ENCODE measurements at regions not wholly inside any gene's neighbourhood (a gene's known extent, or its start where the extent isn't known, plus 50 kb on each side); places are given as distances from the start of the nearest gene placed in this dataset.

GRCh38 chr5:133868946-133869518 is 99.4 kb downstream of the C5orf15 start:
- Histone ChIP-seq H3K4me3 (no peak overlapping the region), H3K36me3 (no peaks in the 10 kb centered on the region), H3K27me3 (no peaks in the 10 kb centered on the region), H3K4me1 (peaks cover 0 to 10% (median 2%) of the 10 kb centered on the region in 4 donors), H3K27ac (no peak overlapping the region), H3K9me3 (peaks cover 0 to 4% (median 0%) of the 10 kb centered on the region in 4 donors)
- WGBS, 2 donors, result 17% methylated on average over 16 of the region's 16 CpGs
- peak; percentile 74 to 77 for DNase-seq (ENCODE audit: low spot score in 2 of 2)
- TF ChIP-seq POLR2A (IDR thresholded peaks at IDR 0.05), result no peak
- no peak for TF ChIP-seq EP300 (IDR thresholded peaks at IDR 0.05)
- peak; percentile 63 to 82 (median 71) for TF ChIP-seq CTCF (IDR thresholded peaks at IDR 0.05)

DNA sequence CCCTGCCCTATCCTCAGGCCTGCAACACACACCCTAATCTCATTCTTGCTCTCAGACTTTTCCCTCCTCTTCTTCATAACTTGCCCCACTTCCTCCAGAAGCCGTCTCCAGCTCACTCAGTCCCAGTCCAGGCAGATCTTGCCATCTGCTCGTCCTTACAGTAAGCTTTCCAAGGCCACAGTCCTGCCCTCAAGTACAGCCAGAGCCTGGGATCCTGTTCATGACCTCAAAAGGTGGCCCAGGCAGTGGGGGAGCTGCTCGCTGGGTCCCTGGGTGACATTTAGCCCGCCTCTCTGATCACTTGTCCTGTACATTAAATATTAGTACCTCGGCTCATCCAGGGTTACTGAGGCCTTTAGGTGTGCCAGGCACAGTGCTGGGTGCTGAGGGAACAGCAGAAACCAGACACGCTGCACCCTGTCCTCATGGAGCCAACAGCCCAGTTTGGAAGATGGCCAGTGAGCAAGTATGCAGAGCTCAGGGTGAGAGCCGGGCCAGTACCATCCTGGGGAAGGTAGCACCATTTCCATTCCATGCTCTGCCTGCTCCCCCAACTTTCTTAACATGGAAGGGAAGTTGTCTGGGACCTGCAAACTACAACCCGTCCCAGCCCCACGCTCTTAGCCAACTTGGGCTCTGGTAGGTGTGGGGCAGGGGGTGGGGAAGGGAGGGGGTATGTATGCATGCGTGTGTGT is 100.4 kb downstream of the C5orf15 start:
- H3K4me1 ChIP-seq, result peaks cover 0 to 10% (median 2%) of the 10 kb centered on the region in 4 donors
- 90 to 95% methylated on average over 9 to 10 of the region's 10 CpGs for WGBS, 2 donors
- no peaks in the 10 kb centered on the region for H3K27me3 ChIP-seq
- H3K36me3 ChIP-seq, result no peaks in the 10 kb centered on the region
- H3K9me3 ChIP-seq, result no peaks in the 10 kb centered on the region
- no peak for TF ChIP-seq CTCF (IDR thresholded peaks at IDR 0.05)
- TF ChIP-seq EP300 (IDR thresholded peaks at IDR 0.05), result no peak
- no peak for TF ChIP-seq POLR2A (IDR thresholded peaks at IDR 0.05)
- no peak overlapping the region for H3K27ac ChIP-seq
- no peak overlapping the region for H3K4me3 ChIP-seq
- DNase-seq (ENCODE audit: low spot score in 2 of 2), result no peak

- DNase-seq (ENCODE audit: low spot score in 2 of 2), result no peak
- Histone ChIP-seq H3K4me1 (peaks cover 0 to 10% (median 2%) of the 10 kb centered on the region in 4 donors), H3K9me3 (no peaks in the 10 kb centered on the region), H3K36me3 (no peaks in the 10 kb centered on the region), H3K27ac (no peak overlapping the region), H3K27me3 (no peaks in the 10 kb centered on the region), H3K4me3 (no peak overlapping the region)
- TF ChIP-seq CTCF (IDR thresholded peaks at IDR 0.05), result no peak
- no peak for TF ChIP-seq EP300 (IDR thresholded peaks at IDR 0.05)
- TF ChIP-seq POLR2A (IDR thresholded peaks at IDR 0.05), result no peak
- WGBS, 2 donors, result 87% methylated on average over 4 of the region's 4 CpGs
Observed at GRCh38 chr5:133867341-133867740, 101.1 kb downstream of the C5orf15 start.

DNA sequence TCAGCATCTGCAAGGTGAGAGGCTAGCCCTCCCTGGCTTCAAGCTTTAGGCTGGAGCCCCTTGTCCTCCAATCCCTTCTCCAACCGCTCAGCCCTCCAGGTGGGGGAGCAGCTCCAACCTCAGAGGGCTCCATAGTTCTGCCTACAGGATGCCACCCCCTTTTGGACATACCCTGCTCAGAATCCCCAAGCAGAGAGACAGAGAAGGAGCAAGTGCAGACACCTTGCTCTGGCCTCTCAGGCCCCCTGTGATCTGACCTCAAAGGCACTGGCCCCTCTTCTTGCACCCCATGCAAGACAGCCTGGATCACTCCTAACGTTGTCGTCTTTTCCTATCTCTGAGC is 101.6 kb downstream of the C5orf15 start:
- H3K4me3 ChIP-seq, result no peak overlapping the region
- TF ChIP-seq EP300 (IDR thresholded peaks at IDR 0.05), result no peak
- TF ChIP-seq CTCF (IDR thresholded peaks at IDR 0.05), result no peak
- no peaks in the 10 kb centered on the region for H3K9me3 ChIP-seq
- no peak for DNase-seq (ENCODE audit: low spot score in 2 of 2)
- no peaks in the 10 kb centered on the region for H3K27me3 ChIP-seq
- 54 to 72% methylated on average over 3 of the region's 3 CpGs for WGBS, 2 donors
- no peak overlapping the region for H3K27ac ChIP-seq
- no peaks in the 10 kb centered on the region for H3K36me3 ChIP-seq
- peaks cover 0 to 10% (median 2%) of the 10 kb centered on the region in 4 donors for H3K4me1 ChIP-seq

DNA sequence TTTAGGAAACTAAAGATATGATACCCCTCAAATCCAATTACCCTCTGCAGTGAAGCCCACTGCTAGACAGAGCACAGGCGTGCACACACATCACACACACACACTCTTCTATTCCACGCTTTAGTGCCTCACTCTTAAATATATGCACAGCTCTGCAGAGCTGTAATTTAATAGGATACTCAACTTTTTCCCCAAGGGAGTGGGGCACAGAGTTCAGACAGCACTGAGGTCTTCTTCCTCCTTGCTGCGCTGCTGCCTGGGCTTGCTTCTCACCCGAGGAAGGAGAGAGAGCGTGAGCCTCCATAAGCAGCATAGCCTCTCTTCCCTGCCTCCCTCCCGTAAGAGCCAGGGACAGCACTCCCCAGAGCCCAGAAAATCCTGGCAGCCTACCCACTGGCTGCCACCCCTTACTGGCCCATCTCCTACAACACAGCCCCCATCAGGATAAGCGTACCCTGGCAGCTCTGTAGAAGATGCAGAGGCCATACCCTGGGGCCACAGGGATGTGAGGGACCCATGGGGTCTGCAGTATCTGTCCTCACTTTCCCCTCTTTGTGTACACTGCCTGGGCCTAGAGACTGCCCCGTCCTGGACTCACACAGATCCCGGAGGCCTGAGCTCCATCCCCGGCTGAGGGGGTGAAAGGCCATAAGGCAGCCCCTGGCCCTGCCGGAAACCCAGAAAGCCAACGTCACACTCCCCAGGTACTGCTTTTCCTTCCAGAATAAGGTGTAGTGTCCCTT is 102.1 kb downstream of the C5orf15 start:
- Histone ChIP-seq H3K36me3 (no peaks in the 10 kb centered on the region), H3K27ac (no peak overlapping the region), H3K9me3 (no peaks in the 10 kb centered on the region), H3K27me3 (no peaks in the 10 kb centered on the region), H3K4me3 (no peak overlapping the region), H3K4me1 (peaks cover 0 to 10% (median 2%) of the 10 kb centered on the region in 4 donors)
- 82 to 83% methylated on average over 11 to 12 of the region's 12 CpGs for WGBS, 2 donors
- no peak for DNase-seq (ENCODE audit: low spot score in 2 of 2)
- no peak for TF ChIP-seq EP300 (IDR thresholded peaks at IDR 0.05)
- no peak for TF ChIP-seq CTCF (IDR thresholded peaks at IDR 0.05)
- no peak for TF ChIP-seq POLR2A (IDR thresholded peaks at IDR 0.05)

Data from tibial nerve (tissue), 4 donors.